BJ (cell line): ENCODE measurements at regions not wholly inside any gene's neighbourhood (a gene's known extent, or its start where the extent isn't known, plus 50 kb on each side); places are given as distances from the start of the nearest gene placed in this dataset.

Experiments used
- CTCF ChIA-PET: fragments of 350-600 bp; formaldehyde crosslinking; extraction: SDS; loops from one replicate; lab custom pipeline; 2021; ENCODE audit warnings: antibody characterized with exemption, inconsistent platforms; lab: Yijun Ruan, JAX
- POLR2A ChIA-PET: fragments of 300-600 bp; sonication (Branson Sonifier 250); formaldehyde crosslinking; extraction: SDS; loops from one replicate; lab custom pipeline; 2021; ENCODE audit warnings: antibody characterized with exemption; lab: Charles Lee
- DNase-seq: peaks from one replicate; pipeline ENCODE4 v3.0.0-alpha.2; 2011; ENCODE audit warnings: low read depth
- H3K27me3 ChIP-seq: 2 replicates; pipeline ENCODE4 v1.6.0; 2011; ENCODE audit warnings: low read length; ENCODE audit not compliant: control insufficient read depth, insufficient read depth
- H3K36me3 ChIP-seq: 2 replicates; pipeline ENCODE4 v1.5.1; 2011; ENCODE audit warnings: low read length; ENCODE audit not compliant: control insufficient read depth, insufficient read depth
- H3K4me3 ChIP-seq: 2 replicates; pipeline ENCODE4 v1.5.1; 2011; ENCODE audit warnings: low read depth, mild to moderate bottlenecking, control low read depth, low read length
- CTCF ChIP-seq: IDR thresholded peaks from 2 replicates; pipeline ENCODE4 v1.5.1; 2011; ENCODE audit warnings: low read depth, mild to moderate bottlenecking, control low read depth, inconsistent platforms, low read length, moderate library complexity; ENCODE audit not compliant: insufficient read depth

- POLR2A ChIA-PET = no interaction called here
- no peak for TF ChIP-seq CTCF
- H3K4me3 ChIP-seq = no peak overlapping the region
- H3K36me3 ChIP-seq = no peaks in the 10 kb centered on the region
- CTCF ChIA-PET = no interaction called here
- DNase-seq = no peak
- no peaks in the 10 kb centered on the region for H3K27me3 ChIP-seq
These were observed 1137.3 kb upstream of the CADM2 start for GRCh38 chr3:83821506-83821905.

- ChIA-PET CTCF (no interaction called here), POLR2A (no interaction called here)
- Histone ChIP-seq H3K27me3 (no peaks in the 10 kb centered on the region), H3K36me3 (no peaks in the 10 kb centered on the region), H3K4me3 (no peak overlapping the region)
- DNase-seq = no peak
- TF ChIP-seq CTCF = no peak
These were observed 1135.7 kb upstream of the CADM2 start for GRCh38 chr3:83823095-83823494.

GRCh38 chr3:83835040-83835439 lies 1123.7 kb upstream of the CADM2 start:
- no peak for DNase-seq
- TF ChIP-seq CTCF = no peak
- POLR2A ChIA-PET = no interaction called here
- CTCF ChIA-PET = no interaction called here
- Histone ChIP-seq H3K27me3 (no peaks in the 10 kb centered on the region), H3K36me3 (no peaks in the 10 kb centered on the region), H3K4me3 (no peak overlapping the region)

- ChIA-PET CTCF (no interaction called here), POLR2A (no interaction called here)
- no peaks in the 10 kb centered on the region for H3K27me3 ChIP-seq
- TF ChIP-seq CTCF = no peak
- no peak overlapping the region for H3K4me3 ChIP-seq
- no peaks in the 10 kb centered on the region for H3K36me3 ChIP-seq
- no peak for DNase-seq
These were observed 1116.3 kb upstream of the CADM2 start for GRCh38 chr3:83842511-83842910.

GRCh38 chr3:83843716-83844115 lies 1115.1 kb upstream of the CADM2 start:
- H3K36me3 ChIP-seq = no peaks in the 10 kb centered on the region
- no peak for DNase-seq
- POLR2A ChIA-PET = no interaction called here
- TF ChIP-seq CTCF = no peak
- CTCF ChIA-PET = no interaction called here
- H3K27me3 ChIP-seq = no peaks in the 10 kb centered on the region
- no peak overlapping the region for H3K4me3 ChIP-seq
